ENCODE measurements at regions not wholly inside any gene's neighbourhood (a gene's known extent, or its start where the extent isn't known, plus 50 kb on each side); places are given as distances from the start of the nearest gene placed in this dataset.

DNA sequence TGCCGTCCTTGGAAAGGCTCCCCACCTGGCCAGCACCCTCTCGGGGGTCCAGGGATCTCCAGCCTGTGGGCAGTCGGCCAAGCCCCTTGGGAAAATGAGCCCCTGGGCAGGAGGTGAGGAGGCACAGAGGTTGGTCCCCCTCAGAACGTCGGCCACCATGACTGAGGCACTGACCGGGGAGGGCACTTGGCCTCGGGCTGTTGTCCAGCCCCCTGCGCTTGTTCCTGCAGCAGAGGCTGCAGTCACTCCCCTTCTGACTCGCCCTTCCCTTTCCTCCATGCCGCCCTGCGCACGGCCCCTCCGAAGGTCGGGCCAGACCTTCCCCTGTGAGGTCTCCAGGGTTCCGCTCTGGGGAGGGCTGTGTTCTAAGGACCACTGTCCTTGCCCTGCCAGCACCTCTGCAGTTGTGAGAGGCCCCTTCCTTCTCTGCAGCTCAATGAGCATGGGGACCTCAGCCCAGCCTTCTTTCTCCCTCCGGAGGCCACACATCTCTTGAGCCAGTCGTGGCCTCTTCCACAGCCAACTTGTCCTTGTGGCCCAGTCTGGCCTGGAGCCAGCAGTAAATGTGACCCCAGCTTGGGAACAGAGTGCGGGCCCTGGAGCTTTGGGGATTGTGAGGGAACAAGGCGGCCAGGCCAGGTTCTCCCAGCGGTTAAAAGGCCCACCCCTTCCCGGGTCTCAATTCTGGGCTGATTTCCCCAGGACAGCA, 195.5 kb downstream of the DLL1 start:
- H3K4me1 ChIP-seq (ENCODE audit: insufficient read depth): peaks cover 8% of the 10 kb centered on the region
- H3K36me3 ChIP-seq (replicated peaks; ENCODE audit: insufficient read depth, low read depth): no peaks in the 10 kb centered on the region
- DNase-seq (ENCODE audit: low spot score): no peak
- H3K4me3 ChIP-seq: no peak overlapping the region
- no peak overlapping the region for H2AFZ ChIP-seq
- no peak for TF ChIP-seq EZH2phosphoT487 (IDR thresholded peaks at IDR 0.05; ENCODE audit: low read depth, severe bottlenecking, unreplicated experiment)
- TF ChIP-seq CTCF (IDR thresholded peaks at IDR 0.05; ENCODE audit: poor library complexity): no peak
- no peak for TF ChIP-seq EZH2 (IDR thresholded peaks at IDR 0.05; ENCODE audit: borderline replicate concordance)
- H3K9me3 ChIP-seq (ENCODE audit: low read depth): no peaks in the 10 kb centered on the region
- 90% methylated on average over 21 of the region's 21 CpGs for WGBS (ENCODE audit: low lambda C conversion rate, missing lambda C conversion rate)
- H3K27ac ChIP-seq: no peak overlapping the region
- no peaks in the 10 kb centered on the region for H3K79me2 ChIP-seq
- H3K4me2 ChIP-seq: no peak overlapping the region
- H3K27me3 ChIP-seq: no peaks in the 10 kb centered on the region
- no peaks in the 10 kb centered on the region for H4K20me1 ChIP-seq (ENCODE audit: insufficient read depth, poor library complexity, severe bottlenecking)
- H3K9me2 ChIP-seq (replicated peaks; ENCODE audit: insufficient read depth): no peaks in the 10 kb centered on the region

DNA sequence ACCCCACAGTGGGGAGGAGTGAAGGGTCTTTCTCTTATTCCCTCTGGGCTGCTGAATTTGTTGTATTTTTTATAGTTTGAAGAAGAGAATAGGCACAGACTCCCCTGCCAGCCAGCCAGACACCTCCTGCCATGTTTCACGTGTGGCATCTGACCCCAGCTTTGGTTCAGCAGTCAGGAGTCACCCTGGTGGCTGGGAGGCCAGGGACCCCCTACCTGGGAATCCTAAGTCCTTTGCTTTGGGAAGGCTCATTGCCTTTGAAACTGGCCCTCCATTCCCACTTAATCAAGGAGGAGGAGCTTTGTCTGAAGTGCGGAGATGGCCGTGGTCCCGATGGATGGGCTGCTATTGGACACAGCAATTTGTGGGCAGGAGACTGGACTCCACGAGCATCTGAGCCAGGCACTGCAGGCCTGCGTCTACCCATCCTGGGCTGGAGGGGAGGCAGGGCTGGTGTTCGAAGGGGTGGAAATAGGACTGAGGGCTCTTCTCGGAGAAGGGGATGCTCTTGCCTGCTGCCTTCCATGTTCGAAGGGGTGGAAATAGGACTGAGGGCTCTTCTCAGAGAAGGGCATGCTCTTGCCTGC, 196.1 kb downstream of the DLL1 start:
- H3K27ac ChIP-seq: no peak overlapping the region
- no peak for DNase-seq (ENCODE audit: low spot score)
- WGBS (ENCODE audit: low lambda C conversion rate, missing lambda C conversion rate): 96% methylated on average over 9 of the region's 9 CpGs
- no peak overlapping the region for H2AFZ ChIP-seq
- peaks cover 8% of the 10 kb centered on the region for H3K4me1 ChIP-seq (ENCODE audit: insufficient read depth)
- TF ChIP-seq CTCF (IDR thresholded peaks at IDR 0.05; ENCODE audit: poor library complexity) (no peak), EZH2 (IDR thresholded peaks at IDR 0.05; ENCODE audit: borderline replicate concordance) (no peak)
- H4K20me1 ChIP-seq (ENCODE audit: insufficient read depth, poor library complexity, severe bottlenecking): no peaks in the 10 kb centered on the region
- no peaks in the 10 kb centered on the region for H3K79me2 ChIP-seq
- H3K9me3 ChIP-seq (ENCODE audit: low read depth): no peaks in the 10 kb centered on the region
- no peaks in the 10 kb centered on the region for H3K27me3 ChIP-seq
- H3K4me3 ChIP-seq: no peak overlapping the region
- H3K36me3 ChIP-seq (replicated peaks; ENCODE audit: insufficient read depth, low read depth): no peaks in the 10 kb centered on the region
- no peak overlapping the region for H3K4me2 ChIP-seq
- no peaks in the 10 kb centered on the region for H3K9me2 ChIP-seq (replicated peaks; ENCODE audit: insufficient read depth)

DNA sequence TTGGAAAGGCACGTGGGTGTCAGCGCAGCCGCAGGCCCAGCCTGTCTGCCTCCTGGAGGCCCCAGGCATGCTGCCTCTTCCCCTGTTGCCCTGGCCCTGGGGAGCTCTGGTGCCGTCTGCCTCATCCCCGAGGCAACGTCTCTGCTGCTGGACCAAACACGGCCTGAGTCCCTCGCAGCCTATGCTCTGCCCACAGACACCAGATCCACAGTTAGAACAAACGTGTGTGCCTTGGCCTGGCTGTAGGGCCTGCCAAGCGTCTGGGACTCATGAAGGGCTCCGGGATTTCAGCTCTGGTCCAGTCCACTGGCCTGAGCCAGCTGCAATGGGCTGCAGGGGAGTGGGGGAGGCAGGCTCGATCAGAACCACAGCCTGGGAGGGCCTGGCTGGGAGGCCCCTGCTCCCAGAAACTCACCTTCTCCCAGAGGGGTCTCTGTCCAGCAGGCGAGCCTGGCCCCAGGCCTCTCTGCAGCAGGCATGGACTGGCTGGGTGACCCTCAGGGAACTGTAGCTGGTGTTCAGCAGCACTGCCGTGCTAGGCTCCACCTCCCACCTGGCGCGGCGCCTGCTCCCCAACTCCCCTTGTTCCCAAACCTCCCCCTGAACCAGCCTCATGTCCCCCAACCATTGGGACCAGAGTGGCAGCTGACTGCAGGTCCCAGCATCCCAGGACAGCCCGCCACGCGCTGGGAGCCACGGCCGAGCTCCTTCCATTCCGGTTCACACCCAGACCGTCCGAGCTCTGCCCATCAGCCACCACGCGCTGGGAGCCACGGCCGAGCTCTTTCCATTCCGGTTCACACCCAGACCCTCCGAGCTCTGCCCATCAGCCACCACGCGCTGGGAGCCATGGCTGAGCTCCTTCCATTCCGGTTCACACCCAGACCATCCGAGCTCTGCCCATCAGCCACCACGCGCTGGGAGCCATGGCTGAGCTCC, 197.0 kb downstream of the DLL1 start:
- H3K27ac ChIP-seq: no peak overlapping the region
- 86% methylated on average over 24 of the region's 37 CpGs for WGBS (ENCODE audit: low lambda C conversion rate, missing lambda C conversion rate)
- H3K9me2 ChIP-seq (replicated peaks; ENCODE audit: insufficient read depth): no peaks in the 10 kb centered on the region
- no peaks in the 10 kb centered on the region for H3K27me3 ChIP-seq
- no peaks in the 10 kb centered on the region for H3K9me3 ChIP-seq (ENCODE audit: low read depth)
- TF ChIP-seq EZH2 (IDR thresholded peaks at IDR 0.05; ENCODE audit: borderline replicate concordance) (no peak), EZH2phosphoT487 (IDR thresholded peaks at IDR 0.05; ENCODE audit: low read depth, severe bottlenecking, unreplicated experiment) (no peak), CTCF (IDR thresholded peaks at IDR 0.05; ENCODE audit: poor library complexity) (no peak)
- H4K20me1 ChIP-seq (ENCODE audit: insufficient read depth, poor library complexity, severe bottlenecking): no peaks in the 10 kb centered on the region
- no peak overlapping the region for H3K4me3 ChIP-seq
- no peak overlapping the region for H3K4me2 ChIP-seq
- DNase-seq (ENCODE audit: low spot score): no peak
- H3K79me2 ChIP-seq: no peaks in the 10 kb centered on the region
- H3K4me1 ChIP-seq (ENCODE audit: insufficient read depth): peaks cover 8% of the 10 kb centered on the region
- no peak overlapping the region for H2AFZ ChIP-seq
- no peaks in the 10 kb centered on the region for H3K36me3 ChIP-seq (replicated peaks; ENCODE audit: insufficient read depth, low read depth)
